K562 (cell line): ENCODE measurements at regions not wholly inside any gene's neighbourhood (a gene's known extent, or its start where the extent isn't known, plus 50 kb on each side); places are given as distances from the start of the nearest gene placed in this dataset.

Experiments used
- ATAC-seq: fragments of 200-7000 bp; cut with Tn5 transposase; 3 replicates; pipeline ENCODE4 v1.9.1; 2020; ENCODE audit warnings: moderate library complexity
- BruUV-seq: library from RNA; stranded (reverse); fragments of 400-500 nt; replicated peaks from 2 replicates; lab custom pipeline; 2021; lab: Mats Ljungman, UMichigan
- CTCF ChIA-PET: fragments of 300-600 bp; formaldehyde crosslinking; extraction: SDS; loops from one replicate; lab custom pipeline; 2021; ENCODE audit warnings: low intra/inter-chr PET ratio; lab: Yijun Ruan, JAX
- POLR2A ChIA-PET: fragments of 300-600, 350-650 bp; sonication (Branson Sonifier 250); formaldehyde crosslinking; extraction: SDS; loops from one replicate; lab custom pipeline; 2021; ENCODE audit warnings: antibody characterized with exemption, inconsistent platforms; lab: Yijun Ruan, JAX
- DNase-seq, 4 experiments: peaks; one replicate each; pipeline versions ENCODE4 v3.0.0 to v3.0.0-alpha.2; 2011 to 2018; ENCODE audit warnings: low spot score in 3 of 4, mixed read lengths in 3 of 4; ENCODE audit errors: extremely low read depth in 1 of 4
- FAIRE-seq: peaks from 2 replicates; lab custom pipeline; 2011; peaks lifted over from hg19 to GRCh38; lab: Jason Lieb, UNC
- H2AFZ ChIP-seq: 2 replicates; pipeline ENCODE4 v1.6.0; 2011; ENCODE audit warnings: low read depth, low read length, control low read depth, inconsistent platforms
- H3K27ac ChIP-seq: fragments of 200-600 bp; 3 replicates; pipeline ENCODE4 v1.8.0; 2011; ENCODE audit warnings: low read depth, mild to moderate bottlenecking, control low read depth, inconsistent platforms, low read length, moderate library complexity, mixed read lengths; ENCODE audit errors: extremely low read depth
- H3K27me3 ChIP-seq, 2 experiments: fragments of 300-600 bp in 1 of 2; 2 replicates in 1 of 2; 3 replicates in 1 of 2; pipeline versions ENCODE4 v1.6.0 to v1.8.0; 2011; ENCODE audit warnings: inconsistent platforms in 2 of 2, low read length in 2 of 2, mild to moderate bottlenecking in 1 of 2, mixed read lengths in 1 of 2, moderate library complexity in 1 of 2; ENCODE audit not compliant: control insufficient read depth in 2 of 2, insufficient read depth in 2 of 2
- H3K36me3 ChIP-seq: fragments of 300-600 bp; 3 replicates; pipeline ENCODE4 v1.8.0; 2011; ENCODE audit warnings: mild to moderate bottlenecking, low read length, inconsistent platforms; ENCODE audit not compliant: control insufficient read depth, insufficient read depth
- H3K4me1 ChIP-seq, 2 experiments: fragments of 200-600 bp in 1 of 2; replicated peaks in 1 of 2; 2 replicates in 1 of 2; 3 replicates in 1 of 2; pipeline versions ENCODE4 v1.5.1 to v1.8.0; 2011; ENCODE audit warnings: inconsistent platforms in 2 of 2, low read length in 2 of 2, mild to moderate bottlenecking in 1 of 2, mixed read lengths in 1 of 2, moderate library complexity in 1 of 2; ENCODE audit not compliant: control insufficient read depth in 2 of 2, insufficient read depth in 2 of 2
- H3K4me2 ChIP-seq: 2 replicates; pipeline ENCODE4 v1.6.1; 2011; ENCODE audit warnings: low read length, control low read depth, inconsistent platforms, mixed read lengths; ENCODE audit not compliant: insufficient read depth
- H3K4me3 ChIP-seq: fragments of 200-600 bp; sonication (generic), shearing (Covaris generic); 2 replicates; pipeline ENCODE4 v1.5.1; 2016; ENCODE audit warnings: control low read depth, inconsistent platforms
- H3K79me2 ChIP-seq: fragments of 200-600 bp; 3 replicates; pipeline ENCODE4 v1.8.0; 2011; ENCODE audit warnings: low read length, inconsistent platforms; ENCODE audit not compliant: control insufficient read depth, insufficient read depth
- H3K9ac ChIP-seq, 2 experiments: 2 replicates each; pipeline versions ENCODE4 v1.6.0 to v1.6.1; 2011; ENCODE audit warnings: low read depth in 2 of 2, low read length in 2 of 2, control low read depth in 1 of 2, inconsistent platforms in 1 of 2, mild to moderate bottlenecking in 1 of 2, mixed read lengths in 1 of 2; ENCODE audit not compliant: insufficient read depth in 1 of 2
- H3K9me1 ChIP-seq: one replicate; pipeline ENCODE4 v1.6.0; 2011; ENCODE audit warnings: inconsistent platforms, mild to moderate bottlenecking, low read length, moderate library complexity; ENCODE audit not compliant: control insufficient read depth, insufficient read depth
- H3K9me3 ChIP-seq: replicated peaks from 2 replicates; pipeline ENCODE4 v1.5.1; 2011; ENCODE audit warnings: low read depth, low read length, inconsistent platforms; ENCODE audit not compliant: control insufficient read depth, insufficient read depth
- H4K20me1 ChIP-seq: replicated peaks from 2 replicates; pipeline ENCODE4 v1.6.1; 2011; ENCODE audit warnings: low read length, inconsistent platforms, mixed read lengths; ENCODE audit not compliant: control insufficient read depth, insufficient read depth
- ATF1 ChIP-seq, 2 experiments: fragments of 450-650 bp in 1 of 2; IDR thresholded peaks; 2 replicates each; pipeline ENCODE4 v1.6.1; 2016; ENCODE audit warnings: missing compliant biosample characterization in 1 of 2, missing genetic modification characterization in 1 of 2
- CBX2 ChIP-seq: fragments of 200-600 bp; sonication (generic); IDR thresholded peaks from one replicate; pipeline ENCODE4 v1.6.1; 2012; ENCODE audit warnings: mild to moderate bottlenecking, low read length, inconsistent platforms; ENCODE audit not compliant: insufficient read depth, poor library complexity, severe bottlenecking
- IRF2 ChIP-seq: sonication (generic); formaldehyde crosslinking; IDR thresholded peaks from 2 replicates; pipeline ENCODE4 v1.8.1; 2022; ENCODE audit warnings: mild to moderate bottlenecking, missing genetic modification reagents
- NFIX ChIP-seq: fragments of 250-450 bp; sonication (Bioruptor Pico); IDR thresholded peaks from 2 replicates; pipeline ENCODE4 v1.4.0; 2020; ENCODE audit warnings: low read depth, mild to moderate bottlenecking, moderate library complexity
- NR1H2 ChIP-seq: sonication (generic); formaldehyde crosslinking; IDR thresholded peaks from 2 replicates; pipeline ENCODE4 v1.4.0; 2020; ENCODE audit warnings: mild to moderate bottlenecking, missing genetic modification reagents
- RB1 ChIP-seq: fragments of 450-650 bp; IDR thresholded peaks from 2 replicates; pipeline ENCODE4 v1.6.1; 2017; ENCODE audit warnings: low read depth, mild to moderate bottlenecking
- RUNX1 ChIP-seq: sonication (generic); IDR thresholded peaks from 2 replicates; pipeline ENCODE4 v1.6.1; 2016; ENCODE audit warnings: antibody characterized with exemption, low read depth
- SRF ChIP-seq, 2 experiments: fragments of 250-450, 450-650 bp in 1 of 2; sonication (Bioruptor Pico) in 1 of 2; sonication (generic) in 1 of 2; formaldehyde crosslinking; IDR thresholded peaks; 2 replicates each; pipeline versions ENCODE4 v1.5.0 to v1.5.1; 2020 to 2022; ENCODE audit warnings: mild to moderate bottlenecking in 1 of 2, missing genetic modification reagents in 1 of 2
- SRSF9 ChIP-seq: fragments of 200-400 bp; formaldehyde crosslinking; IDR thresholded peaks from 2 replicates; pipeline ENCODE4 v1.6.1; 2017; ENCODE audit warnings: low read depth, low read length, borderline replicate concordance
- ZFPM2 ChIP-seq: fragments of 250-450 bp; sonication (Bioruptor Pico); IDR thresholded peaks from 2 replicates; pipeline ENCODE4 v1.5.1; 2022; ENCODE audit warnings: mild to moderate bottlenecking
- ZNF408 ChIP-seq: fragments of 250-450 bp; sonication (Bioruptor Pico); IDR thresholded peaks from 2 replicates; pipeline ENCODE4 v1.4.0; 2020; ENCODE audit warnings: low read depth, mild to moderate bottlenecking, moderate library complexity
- WGBS: fragments of 100-300 bp; shearing (Covaris generic); methylation state at CpG from one replicate; pipeline ENCODE4 v1.1.6; 2016; ENCODE audit warnings: low coverage, mixed read lengths; ENCODE audit not compliant: insufficient coverage; ENCODE audit errors: missing lambda C conversion rate; 5-methylcytosine and 5-hydroxymethylcytosine counted together
- in situ Hi-C: fragments of 300-500 bp; cut with MboI; formaldehyde crosslinking; loops from 4 replicates; pipeline ENCODE4 v1.15.0; 2018; ENCODE audit warnings: inconsistent platforms, mixed read lengths
- intact Hi-C: fragments of 100-400 bp; cut with micrococcal nuclease; formaldehyde crosslinking; loops from 2 replicates; pipeline ENCODE4 v1.14.2; 2022
- TF ChIP-seq, protein P1 (sequence below): IDR thresholded peaks from 3 replicates; pipeline ENCODE4 v1.6.1; 2011; ENCODE audit warnings: borderline replicate concordance, mild to moderate bottlenecking, moderate library complexity; ENCODE audit not compliant: insufficient read length; ENCODE audit errors: extremely low read depth
- TF ChIP-seq, protein P2 (sequence below), 2 experiments: fragments of 450-650 bp; conservative IDR thresholded peaks; 2 replicates each; pipeline ENCODE4 v1.6.1; 2017; ENCODE audit warnings: mild to moderate bottlenecking in 2 of 2, moderate library complexity in 2 of 2

DNA sequence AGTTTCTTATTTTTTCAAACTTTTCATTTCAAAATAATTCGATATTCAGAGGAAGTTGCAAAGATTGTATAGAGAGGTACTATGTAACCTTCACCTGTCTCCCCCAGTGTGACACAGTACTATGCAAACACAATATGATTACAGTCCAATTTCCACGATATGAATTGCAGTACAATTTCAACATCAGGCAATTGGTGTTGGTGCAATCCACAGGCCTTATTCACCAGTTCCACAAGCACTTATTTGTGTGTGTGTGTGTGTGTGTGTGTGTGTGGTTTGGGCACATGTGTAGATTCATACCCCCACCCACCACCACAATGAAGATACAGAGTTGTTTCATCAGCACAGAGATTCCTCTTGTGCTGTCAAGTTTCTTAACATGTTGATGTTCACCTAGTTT is 69.7 kb upstream of the ARL4C start:
- H3K27me3 ChIP-seq, result no peaks in the 10 kb centered on the region; a peak in 1 of 5 replicates
- H3K4me2 ChIP-seq, result no peak overlapping the region
- TF ChIP-seq SRSF9 (no peak), SRF (CRISPR knock-in tag; IDR thresholded peaks at IDR 0.05) (no peak), ZFPM2 (CRISPR knock-in tag) (no peak), CBX2 (no peak), NR1H2 (no peak), NFIX (CRISPR knock-in tag) (no peak), RB1 (no peak), ATF1 (CRISPR knock-in tag; IDR thresholded peaks at IDR 0.05) (no peak), ATF1 (tag; IDR thresholded peaks at IDR 0.05) (no peak), ZNF408 (CRISPR knock-in tag) (no peak), IRF2 (CRISPR knock-in tag) (no peak), RUNX1 (no peak)
- TF ChIP-seq, protein P1, sequence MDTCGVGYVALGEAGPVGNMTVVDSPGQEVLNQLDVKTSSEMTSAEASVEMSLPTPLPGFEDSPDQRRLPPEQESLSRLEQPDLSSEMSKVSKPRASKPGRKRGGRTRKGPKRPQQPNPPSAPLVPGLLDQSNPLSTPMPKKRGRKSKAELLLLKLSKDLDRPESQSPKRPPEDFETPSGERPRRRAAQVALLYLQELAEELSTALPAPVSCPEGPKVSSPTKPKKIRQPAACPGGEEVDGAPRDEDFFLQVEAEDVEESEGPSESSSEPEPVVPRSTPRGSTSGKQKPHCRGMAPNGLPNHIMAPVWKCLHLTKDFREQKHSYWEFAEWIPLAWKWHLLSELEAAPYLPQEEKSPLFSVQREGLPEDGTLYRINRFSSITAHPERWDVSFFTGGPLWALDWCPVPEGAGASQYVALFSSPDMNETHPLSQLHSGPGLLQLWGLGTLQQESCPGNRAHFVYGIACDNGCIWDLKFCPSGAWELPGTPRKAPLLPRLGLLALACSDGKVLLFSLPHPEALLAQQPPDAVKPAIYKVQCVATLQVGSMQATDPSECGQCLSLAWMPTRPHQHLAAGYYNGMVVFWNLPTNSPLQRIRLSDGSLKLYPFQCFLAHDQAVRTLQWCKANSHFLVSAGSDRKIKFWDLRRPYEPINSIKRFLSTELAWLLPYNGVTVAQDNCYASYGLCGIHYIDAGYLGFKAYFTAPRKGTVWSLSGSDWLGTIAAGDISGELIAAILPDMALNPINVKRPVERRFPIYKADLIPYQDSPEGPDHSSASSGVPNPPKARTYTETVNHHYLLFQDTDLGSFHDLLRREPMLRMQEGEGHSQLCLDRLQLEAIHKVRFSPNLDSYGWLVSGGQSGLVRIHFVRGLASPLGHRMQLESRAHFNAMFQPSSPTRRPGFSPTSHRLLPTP, result no peak
- TF ChIP-seq, protein P2, sequence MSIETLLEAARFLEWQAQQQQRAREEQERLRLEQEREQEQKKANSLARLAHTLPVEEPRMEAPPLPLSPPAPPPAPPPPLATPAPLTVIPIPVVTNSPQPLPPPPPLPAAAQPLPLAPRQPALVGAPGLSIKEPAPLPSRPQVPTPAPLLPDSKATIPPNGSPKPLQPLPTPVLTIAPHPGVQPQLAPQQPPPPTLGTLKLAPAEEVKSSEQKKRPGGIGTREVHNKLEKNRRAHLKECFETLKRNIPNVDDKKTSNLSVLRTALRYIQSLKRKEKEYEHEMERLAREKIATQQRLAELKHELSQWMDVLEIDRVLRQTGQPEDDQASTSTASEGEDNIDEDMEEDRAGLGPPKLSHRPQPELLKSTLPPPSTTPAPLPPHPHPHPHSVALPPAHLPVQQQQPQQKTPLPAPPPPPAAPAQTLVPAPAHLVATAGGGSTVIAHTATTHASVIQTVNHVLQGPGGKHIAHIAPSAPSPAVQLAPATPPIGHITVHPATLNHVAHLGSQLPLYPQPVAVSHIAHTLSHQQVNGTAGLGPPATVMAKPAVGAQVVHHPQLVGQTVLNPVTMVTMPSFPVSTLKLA (conservative IDR thresholded peaks at IDR 0.05), result no peak
- H3K9me3 ChIP-seq, result no peaks in the 10 kb centered on the region
- H3K4me1 ChIP-seq, result no peaks in the 10 kb centered on the region
- H3K79me2 ChIP-seq, result no peaks in the 10 kb centered on the region
- DNase-seq, result no peak
- intact Hi-C loops (no loop called here), in situ Hi-C loops (no loop called here)
- H3K36me3 ChIP-seq, result no peaks in the 10 kb centered on the region
- ChIA-PET POLR2A (no interaction called here), CTCF (no interaction called here)
- no peak for FAIRE-seq
- no peak overlapping the region for H3K9ac ChIP-seq
- no TSS peak for BruUV-seq
- H2AFZ ChIP-seq, result no peak overlapping the region
- H3K9me1 ChIP-seq, result no peaks in the 10 kb centered on the region
- no peak for ATAC-seq
- H4K20me1 ChIP-seq, result no peaks in the 10 kb centered on the region; the same call in 1 of the 2 replicates
- 0% methylated on average over 2 of the region's 2 CpGs for WGBS
- no peak overlapping the region for H3K27ac ChIP-seq
- H3K4me3 ChIP-seq, result no peak overlapping the region
